ENCODE measurements at regions not wholly inside any gene's neighbourhood (a gene's known extent, or its start where the extent isn't known, plus 50 kb on each side); places are given as distances from the start of the nearest gene placed in this dataset.

DNA sequence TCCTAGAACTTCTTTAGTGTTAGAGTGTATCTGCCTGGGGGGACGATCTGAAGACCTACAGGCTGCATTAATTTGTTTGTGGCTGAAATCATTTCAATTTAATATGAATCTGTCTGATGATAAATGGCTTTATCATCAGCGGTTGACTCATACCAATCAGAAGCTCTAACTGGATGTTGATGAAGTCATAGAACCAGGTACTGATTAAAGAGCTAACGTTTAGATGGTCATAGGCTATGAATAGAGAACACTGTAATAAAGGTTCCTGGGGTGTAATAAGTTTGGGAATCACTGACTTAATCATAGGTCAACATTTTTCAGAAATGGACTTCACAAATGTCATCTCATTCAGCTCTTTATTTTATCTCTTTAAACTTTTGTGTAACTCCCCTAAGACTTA is 329.9 kb downstream of the MSX2 start:
- no peak for TF ChIP-seq CTCF (IDR thresholded peaks at IDR 0.05)
- TF ChIP-seq POLR2AphosphoS5 (IDR thresholded peaks at IDR 0.05; ENCODE audit: insufficient read depth in 1 of 2, low read depth in 1 of 2) = no peak
- no peak for TF ChIP-seq POLR2A (IDR thresholded peaks at IDR 0.05)
